Colonic mucosa (tissue), 4 donors: ENCODE measurements at regions not wholly inside any gene's neighbourhood (a gene's known extent, or its start where the extent isn't known, plus 50 kb on each side); places are given as distances from the start of the nearest gene placed in this dataset.

Source experiments
- DNase-seq: peaks from one replicate; pipeline ENCODE4 v3.0.0-alpha.2; 2020
- H3K27ac ChIP-seq: fragments of 200-600 bp; one replicate; pipeline ENCODE4 v1.8.0; 2021
- H3K27me3 ChIP-seq: fragments of 200-600 bp; one replicate; pipeline ENCODE4 v1.8.0; 2021
- H3K36me3 ChIP-seq: fragments of 200-600 bp; one replicate; pipeline ENCODE4 v1.8.0; 2021
- H3K4me1 ChIP-seq: fragments of 200-600 bp; one replicate; pipeline ENCODE4 v1.8.0; 2021; ENCODE audit warnings: mild to moderate bottlenecking
- H3K4me3 ChIP-seq: fragments of 200-600 bp; one replicate; pipeline ENCODE4 v1.8.0; 2021
- H3K9ac ChIP-seq, 2 donors: one replicate each; pipeline ENCODE4 v1.7.0; 2013; ENCODE audit warnings: control low read depth in 2 of 2, low read depth in 2 of 2, low read length in 2 of 2
- H3K9me3 ChIP-seq: fragments of 200-600 bp; one replicate; pipeline ENCODE4 v1.8.0; 2021
- intact Hi-C: fragments of 100-400 bp; cut with DNase I; formaldehyde crosslinking; loops from one replicate; pipeline ENCODE4 v1.14.1; 2022
- TF ChIP-seq, protein P1 (sequence below): fragments of 200-600 bp; IDR thresholded peaks from one replicate; pipeline ENCODE4 v1.8.0; 2022; ENCODE audit warnings: antibody characterized with exemption, mild to moderate bottlenecking
- donor health status: healthy.
- donor health status: DM: no; HTN: no; CAD: no.
- donor health status: DM: no; HTN: no; CAD: no.

DNA sequence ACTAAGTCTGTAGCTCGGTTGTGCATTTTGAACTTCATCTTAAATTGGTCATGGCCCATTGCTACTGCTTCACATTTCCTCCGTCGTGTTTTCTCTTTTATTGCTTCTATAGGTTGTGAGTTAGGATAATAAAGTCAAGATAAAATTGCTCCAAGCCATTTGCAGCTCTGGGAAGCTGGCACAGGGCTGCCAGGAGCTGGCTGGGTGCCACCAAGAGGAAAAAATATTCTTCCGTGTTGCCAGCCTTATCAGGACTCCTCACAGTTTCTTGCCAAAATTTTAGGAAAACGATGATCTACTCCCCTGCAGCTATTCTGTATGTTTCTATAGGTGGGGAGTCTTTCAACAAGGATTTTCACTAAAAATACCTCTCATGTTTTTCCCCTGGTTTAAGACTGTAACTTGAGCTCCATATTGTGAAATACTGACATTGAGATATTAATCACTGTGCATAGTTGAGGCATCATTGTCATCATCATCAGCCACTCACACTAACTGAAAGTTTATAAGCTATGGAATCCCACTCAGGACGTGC lies 55.4 kb upstream of the PIAS1 start:
- Histone ChIP-seq H3K27ac (peak overlapping the region; percentile 51), H3K9me3 (no peaks in the 10 kb centered on the region), H3K4me3 (no peak overlapping the region), H3K4me1 (no peaks in the 10 kb centered on the region), H3K9ac (no peak overlapping the region), H3K27me3 (no peaks in the 10 kb centered on the region), H3K36me3 (no peaks in the 10 kb centered on the region)
- intact Hi-C loops: no loop called here
- TF ChIP-seq, protein P1, sequence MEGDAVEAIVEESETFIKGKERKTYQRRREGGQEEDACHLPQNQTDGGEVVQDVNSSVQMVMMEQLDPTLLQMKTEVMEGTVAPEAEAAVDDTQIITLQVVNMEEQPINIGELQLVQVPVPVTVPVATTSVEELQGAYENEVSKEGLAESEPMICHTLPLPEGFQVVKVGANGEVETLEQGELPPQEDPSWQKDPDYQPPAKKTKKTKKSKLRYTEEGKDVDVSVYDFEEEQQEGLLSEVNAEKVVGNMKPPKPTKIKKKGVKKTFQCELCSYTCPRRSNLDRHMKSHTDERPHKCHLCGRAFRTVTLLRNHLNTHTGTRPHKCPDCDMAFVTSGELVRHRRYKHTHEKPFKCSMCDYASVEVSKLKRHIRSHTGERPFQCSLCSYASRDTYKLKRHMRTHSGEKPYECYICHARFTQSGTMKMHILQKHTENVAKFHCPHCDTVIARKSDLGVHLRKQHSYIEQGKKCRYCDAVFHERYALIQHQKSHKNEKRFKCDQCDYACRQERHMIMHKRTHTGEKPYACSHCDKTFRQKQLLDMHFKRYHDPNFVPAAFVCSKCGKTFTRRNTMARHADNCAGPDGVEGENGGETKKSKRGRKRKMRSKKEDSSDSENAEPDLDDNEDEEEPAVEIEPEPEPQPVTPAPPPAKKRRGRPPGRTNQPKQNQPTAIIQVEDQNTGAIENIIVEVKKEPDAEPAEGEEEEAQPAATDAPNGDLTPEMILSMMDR: no peak
- DNase-seq: peak; percentile 81

DNA sequence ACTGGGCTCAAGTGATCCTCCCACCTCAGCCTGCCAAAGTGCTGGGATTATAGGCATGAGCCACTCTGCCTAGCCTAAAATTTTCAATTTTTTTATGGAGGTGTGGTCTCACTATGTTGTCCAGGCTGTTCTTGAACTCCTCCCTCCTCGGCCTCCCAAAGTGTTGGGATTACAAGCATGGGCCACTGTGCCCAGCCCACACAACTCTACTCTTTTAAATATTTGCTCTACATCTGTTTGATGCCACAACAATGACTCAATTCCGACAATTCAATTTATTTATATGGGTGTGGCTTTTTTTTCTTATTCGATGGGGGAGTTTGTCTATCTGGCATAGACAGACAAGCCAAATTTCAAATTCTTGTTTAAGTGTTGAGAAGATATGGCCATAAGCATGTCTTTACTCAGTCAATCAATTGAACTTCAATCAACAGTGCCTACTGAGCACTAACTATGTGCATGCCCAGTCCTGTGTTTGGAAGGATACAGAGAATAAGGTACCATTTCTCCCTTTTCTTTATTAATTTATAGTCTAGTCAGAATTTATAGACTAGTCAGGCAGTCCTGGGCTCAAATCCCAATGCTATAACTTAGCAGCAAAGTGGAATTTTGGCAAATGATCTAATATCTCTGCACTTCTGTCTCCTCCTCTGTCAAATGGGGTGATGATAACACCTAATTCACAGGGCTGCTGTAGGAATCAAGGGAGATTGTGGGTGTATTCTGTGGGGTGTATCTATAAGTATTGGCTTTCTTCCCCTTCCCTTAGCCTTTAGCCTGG lies 54.6 kb upstream of the PIAS1 start:
- H3K4me1 ChIP-seq: no peaks in the 10 kb centered on the region
- H3K36me3 ChIP-seq: no peaks in the 10 kb centered on the region
- intact Hi-C loops: no loop called here
- H3K9ac ChIP-seq: no peak overlapping the region
- no peak for DNase-seq
- TF ChIP-seq, protein P1: no peak
- H3K9me3 ChIP-seq: no peaks in the 10 kb centered on the region
- H3K27me3 ChIP-seq: no peaks in the 10 kb centered on the region
- no peak overlapping the region for H3K4me3 ChIP-seq
- H3K27ac ChIP-seq: no peak overlapping the region

DNA sequence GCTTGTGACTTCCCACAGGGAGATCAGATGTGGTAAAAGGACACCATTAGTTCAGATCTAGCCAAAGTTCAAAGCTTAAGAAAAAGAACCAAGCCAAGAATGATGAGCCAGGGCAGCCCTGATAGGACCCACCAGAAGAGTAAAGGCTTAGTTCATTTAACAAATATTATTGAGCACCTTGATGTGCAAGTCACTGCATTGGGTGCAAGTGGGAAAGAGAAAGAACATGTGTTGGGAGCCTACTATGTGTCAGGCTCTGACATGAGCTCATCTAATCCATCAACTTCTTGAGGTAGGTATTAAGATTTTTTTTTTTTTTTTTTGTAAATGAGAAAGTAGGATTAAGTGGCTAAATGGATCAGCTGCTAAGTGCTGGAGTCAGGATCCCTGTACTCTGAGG lies 53.4 kb upstream of the PIAS1 start:
- TF ChIP-seq, protein P1: no peak
- intact Hi-C loops: no loop called here
- Histone ChIP-seq H3K9ac (no peak overlapping the region), H3K4me1 (no peaks in the 10 kb centered on the region), H3K27ac (no peak overlapping the region), H3K4me3 (no peak overlapping the region), H3K9me3 (no peaks in the 10 kb centered on the region), H3K36me3 (no peaks in the 10 kb centered on the region), H3K27me3 (no peaks in the 10 kb centered on the region)
- no peak for DNase-seq

DNA sequence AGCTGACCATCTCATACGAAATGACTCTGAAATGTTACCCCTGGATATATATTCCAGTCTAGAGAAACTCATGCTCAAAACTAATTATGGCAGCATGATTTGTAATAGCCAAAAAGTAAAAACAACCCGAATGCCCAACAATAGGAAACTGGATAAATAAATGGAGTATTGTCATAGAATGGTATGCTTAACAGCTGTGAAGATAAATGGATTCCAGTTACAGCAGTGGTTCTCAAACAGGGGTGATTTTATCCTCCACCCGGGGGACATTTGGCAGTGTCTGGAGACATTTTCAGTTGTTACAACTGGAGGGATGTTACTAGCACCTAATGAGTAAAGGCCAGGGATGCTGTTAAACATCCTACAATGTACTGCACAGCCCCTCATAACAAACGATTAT lies 52.3 kb upstream of the PIAS1 start:
- Histone ChIP-seq H3K4me3 (no peak overlapping the region), H3K27me3 (no peaks in the 10 kb centered on the region), H3K27ac (no peak overlapping the region), H3K9ac (no peak overlapping the region), H3K36me3 (no peaks in the 10 kb centered on the region), H3K9me3 (no peaks in the 10 kb centered on the region), H3K4me1 (no peaks in the 10 kb centered on the region)
- intact Hi-C loops: no loop called here
- TF ChIP-seq, protein P1: no peak
- no peak for DNase-seq

GRCh38 chr15:68003297-68003696 lies 50.8 kb upstream of the PIAS1 start:
- Histone ChIP-seq H3K4me1 (no peaks in the 10 kb centered on the region), H3K27ac (no peak overlapping the region), H3K9ac (no peak overlapping the region), H3K9me3 (no peaks in the 10 kb centered on the region), H3K36me3 (no peaks in the 10 kb centered on the region), H3K4me3 (no peak overlapping the region), H3K27me3 (no peaks in the 10 kb centered on the region)
- intact Hi-C loops: no loop called here
- TF ChIP-seq, protein P1: no peak
- DNase-seq: no peak
